ENCODE measurements at regions not wholly inside any gene's neighbourhood (a gene's known extent, or its start where the extent isn't known, plus 50 kb on each side); places are given as distances from the start of the nearest gene placed in this dataset.

DNA sequence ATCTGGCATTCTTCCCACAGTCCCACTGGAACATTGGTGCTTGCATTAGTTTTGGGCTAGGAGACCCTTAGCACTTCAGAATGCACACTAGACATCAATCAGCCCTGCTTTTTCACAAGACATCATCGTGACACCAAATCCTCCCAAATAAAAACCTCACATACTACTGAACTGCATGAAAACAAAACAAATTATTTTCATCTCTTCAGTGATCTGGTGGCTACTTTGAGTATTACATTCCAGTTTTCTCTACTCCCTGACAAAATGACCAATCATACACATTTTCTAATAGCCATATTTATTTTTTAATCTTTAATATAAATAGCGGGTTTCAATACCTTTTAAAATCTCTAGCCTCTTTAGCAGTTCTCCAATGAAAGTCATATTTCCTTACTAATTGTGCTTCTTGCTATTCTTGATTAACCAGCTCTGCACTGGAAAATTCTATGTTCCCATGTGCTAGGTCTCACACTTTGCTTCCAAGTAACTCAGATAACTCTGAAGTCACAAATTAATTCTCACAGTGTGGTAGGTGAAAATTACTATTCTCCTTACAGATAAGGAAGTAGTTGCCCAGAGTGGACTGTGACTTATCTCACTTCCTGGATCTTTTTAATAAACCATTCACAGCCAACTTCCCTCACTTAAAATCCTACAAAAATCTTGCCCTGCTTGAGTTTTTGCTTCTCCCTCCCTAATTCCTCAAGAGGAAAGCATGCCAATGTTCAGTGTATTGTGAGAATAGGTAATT lies 82.5 kb upstream of the EPB41L3 start:
- intact Hi-C loops (cut with DNase I) = no loop called here
- no peak overlapping the region for H3K27ac ChIP-seq

DNA sequence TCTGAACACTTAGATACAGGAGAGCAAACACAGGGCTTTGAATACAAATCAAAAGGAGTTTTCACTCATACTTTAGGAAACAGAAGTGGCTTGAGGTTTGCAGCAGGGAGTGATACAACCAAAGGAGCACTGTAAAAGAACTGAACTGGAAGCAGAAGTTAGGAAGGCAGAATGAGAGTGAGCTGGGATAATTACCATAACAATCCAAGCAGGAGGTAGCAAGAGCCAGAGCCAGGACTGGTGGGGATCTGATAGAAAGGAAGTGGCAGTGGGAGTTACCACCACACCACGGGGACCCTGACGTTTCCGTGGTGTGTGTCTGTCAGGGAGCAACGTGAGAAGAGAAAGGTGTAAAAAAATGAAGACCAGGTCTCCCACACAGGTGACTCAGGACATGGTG lies 81.3 kb upstream of the EPB41L3 start:
- intact Hi-C loops (cut with DNase I) = no loop called here
- Histone ChIP-seq H3K4me1 (peaks cover 21% of the 10 kb centered on the region), H3K4me3 (no peak overlapping the region), H3K9me3 (no peaks in the 10 kb centered on the region), H3K27me3 (peaks cover 0 to 6% of the 10 kb centered on the region in 2 donors), H3K27ac (no peak overlapping the region), H3K36me3 (replicated peaks in 1 of 2; ENCODE audit: insufficient read depth in 1 of 2, low read depth in 2 of 2) (no peaks in the 10 kb centered on the region)
- TF ChIP-seq POLR2A (IDR thresholded peaks at IDR 0.05) = no peak
- no peak for TF ChIP-seq CTCF (IDR thresholded peaks at IDR 0.05)
- DNase-seq = no peak
- 47 to 58% methylated on average over 4 of the region's 4 CpGs for WGBS, 2 donors
- no peak for ATAC-seq

More for the DNA sequence above, 82.5 kb upstream of the EPB41L3 start:
- Histone ChIP-seq H3K4me3 (no peak overlapping the region), H3K27me3 (peaks cover 0 to 6% of the 10 kb centered on the region in 2 donors), H3K36me3 (replicated peaks in 1 of 2; ENCODE audit: insufficient read depth in 1 of 2, low read depth in 2 of 2) (no peaks in the 10 kb centered on the region), H3K9me3 (no peaks in the 10 kb centered on the region), H3K4me1 (peaks cover 29% of the 10 kb centered on the region)
- no peak for ATAC-seq
- 84 to 88% methylated on average over 2 of the region's 2 CpGs for WGBS, 2 donors
- no peak for TF ChIP-seq CTCF (IDR thresholded peaks at IDR 0.05)
- no peak for TF ChIP-seq POLR2A (IDR thresholded peaks at IDR 0.05)
- DNase-seq = no peak

DNA sequence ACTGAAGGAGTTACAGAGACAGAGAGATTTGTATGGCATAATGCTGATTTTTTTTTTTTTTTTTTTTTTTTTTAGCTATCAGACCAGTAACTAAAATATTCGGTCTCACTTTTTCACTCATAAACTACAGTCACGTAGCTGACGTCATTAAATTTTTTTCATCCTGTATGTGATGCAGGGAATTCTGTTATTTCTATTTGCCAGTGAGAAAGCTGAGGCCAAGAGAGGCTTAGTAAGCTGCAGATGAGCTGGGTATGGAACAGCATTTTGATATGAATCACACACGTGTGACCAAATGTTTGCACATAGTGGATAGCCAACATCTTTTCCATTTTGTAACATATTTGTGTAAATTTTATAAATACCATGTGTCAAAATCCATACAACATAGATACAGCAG lies 79.1 kb upstream of the EPB41L3 start:
- H3K4me1 ChIP-seq = peaks cover 4% of the 10 kb centered on the region
- no peaks in the 10 kb centered on the region for H3K36me3 ChIP-seq (replicated peaks in 1 of 2; ENCODE audit: insufficient read depth in 1 of 2, low read depth in 2 of 2)
- TF ChIP-seq CTCF (IDR thresholded peaks at IDR 0.05) (no peak), POLR2A (IDR thresholded peaks at IDR 0.05) (no peak)
- 78 to 81% methylated on average over 4 of the region's 4 CpGs for WGBS, 2 donors
- H3K27ac ChIP-seq = no peak overlapping the region
- DNase-seq = no peak
- ATAC-seq = no peak
- peaks cover 0 to 6% of the 10 kb centered on the region in 2 donors for H3K27me3 ChIP-seq
- no peak overlapping the region for H3K4me3 ChIP-seq
- H3K9me3 ChIP-seq = no peaks in the 10 kb centered on the region
- intact Hi-C loops (cut with DNase I) = no loop called here

GRCh38 chr18:5620289-5620688 lies 76.5 kb upstream of the EPB41L3 start:
- H3K27me3 ChIP-seq = no peaks in the 10 kb centered on the region
- no peak overlapping the region for H3K27ac ChIP-seq
- no peaks in the 10 kb centered on the region for H3K36me3 ChIP-seq (replicated peaks in 1 of 2; ENCODE audit: insufficient read depth in 1 of 2, low read depth in 2 of 2)
- no peak for ATAC-seq
- TF ChIP-seq POLR2A (IDR thresholded peaks at IDR 0.05) (no peak), CTCF (IDR thresholded peaks at IDR 0.05) (no peak)
- no peaks in the 10 kb centered on the region for H3K9me3 ChIP-seq
- intact Hi-C loops (cut with DNase I) = no loop called here
- no peak for DNase-seq
- 54 to 57% methylated on average over 3 of the region's 3 CpGs for WGBS, 2 donors
- no peak overlapping the region for H3K4me3 ChIP-seq
- no peaks in the 10 kb centered on the region for H3K4me1 ChIP-seq

DNA sequence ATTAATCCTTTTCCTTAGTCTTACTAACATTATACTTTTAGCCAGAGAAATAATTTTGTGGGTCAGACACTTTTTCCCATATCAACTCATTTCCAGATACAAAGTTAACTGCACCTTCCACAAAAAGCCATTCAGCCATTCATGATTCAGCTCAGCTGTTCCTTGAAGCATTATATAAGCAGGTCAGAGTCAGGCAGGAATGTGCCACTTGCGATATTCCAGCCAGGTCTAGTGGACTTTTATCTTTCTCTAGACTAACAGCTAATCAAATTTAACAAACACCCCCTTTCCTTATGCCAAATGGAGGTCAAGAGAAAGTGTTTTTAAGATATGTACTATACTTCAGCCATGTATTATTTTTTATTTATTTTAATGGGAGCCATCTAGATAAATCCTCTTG lies 75.6 kb upstream of the EPB41L3 start:
- no peak overlapping the region for H3K4me3 ChIP-seq
- WGBS, 2 donors = 10 to 22% methylated on average over 1 of the region's 1 CpG
- no peaks in the 10 kb centered on the region for H3K36me3 ChIP-seq (replicated peaks in 1 of 2; ENCODE audit: insufficient read depth in 1 of 2, low read depth in 2 of 2)
- H3K27me3 ChIP-seq = no peaks in the 10 kb centered on the region
- TF ChIP-seq POLR2A (IDR thresholded peaks at IDR 0.05) (no peak), CTCF (IDR thresholded peaks at IDR 0.05) (no peak)
- DNase-seq = no peak
- ATAC-seq = no peak
- no peak overlapping the region for H3K27ac ChIP-seq
- no peaks in the 10 kb centered on the region for H3K9me3 ChIP-seq
- intact Hi-C loops (cut with DNase I) = no loop called here
- H3K4me1 ChIP-seq = no peaks in the 10 kb centered on the region

Measured in body of pancreas (tissue), 4 donors.